Activated CD4-positive, alpha-beta T cell treated with anti-CD3 and anti-CD28 coated beads, Interleukin-2, amount 50 U/mL, for 24 hours (primary cell): ENCODE measurements at regions not wholly inside any gene's neighbourhood (a gene's known extent, or its start where the extent isn't known, plus 50 kb on each side); places are given as distances from the start of the nearest gene placed in this dataset.
"Not testable (repeated sequence)": the region's sequence is repeated elsewhere in the genome, so short reads cannot be mapped to it uniquely, and the experiment has no call there.

Experiments
- DNase-seq, 2 donors: peaks; one replicate each; pipeline ENCODE4 v3.0.0-alpha.2; 2020; ENCODE audit warnings: low read depth in 1 of 2, low spot score in 1 of 2

GRCh38 chr19:30102239-30102638 is 160.2 kb downstream of the URI1 start:
- no peak for DNase-seq

GRCh38 chr19:30102666-30103065 is 160.6 kb downstream of the URI1 start:
- no peak for DNase-seq

GRCh38 chr19:30103981-30104380 is 161.9 kb downstream of the URI1 start:
- no peak for DNase-seq

GRCh38 chr19:30105316-30105715 is 163.3 kb downstream of the URI1 start:
- DNase-seq, result no peak

- no peak for DNase-seq
Observed at GRCh38 chr19:30105727-30106126, 163.7 kb downstream of the URI1 start.

GRCh38 chr19:30106417-30107095 is 164.5 kb downstream of the URI1 start:
- no peak for DNase-seq

- no peak for DNase-seq
Observed at GRCh38 chr19:30107251-30107650, 165.2 kb downstream of the URI1 start.

- no peak for DNase-seq
Observed at GRCh38 chr19:30109565-30109964, 167.5 kb downstream of the URI1 start.

- DNase-seq, result no peak
Observed at GRCh38 chr19:30111021-30111855, 169.2 kb downstream of the URI1 start.

- no peak for DNase-seq
Observed at GRCh38 chr19:30112171-30112570, 170.1 kb downstream of the URI1 start.

- no peak for DNase-seq
Observed at GRCh38 chr19:30112666-30113065, 170.6 kb downstream of the URI1 start.

GRCh38 chr19:30113186-30113585 is 171.1 kb downstream of the URI1 start:
- no peak for DNase-seq

- not testable (repeated sequence) for DNase-seq
Observed at GRCh38 chr19:30114095-30114494, 172.1 kb downstream of the URI1 start.

- DNase-seq, result no peak
Observed at GRCh38 chr19:30115947-30116346, 173.9 kb downstream of the URI1 start.

GRCh38 chr19:30116530-30116929 is 174.5 kb downstream of the URI1 start:
- no peak for DNase-seq

GRCh38 chr19:30116984-30117555 is 175.0 kb downstream of the URI1 start:
- no peak for DNase-seq

- no peak for DNase-seq
Observed at GRCh38 chr19:30117636-30118145, 175.7 kb downstream of the URI1 start.

GRCh38 chr19:30118221-30118620 is 176.2 kb downstream of the URI1 start:
- no peak for DNase-seq

- no peak for DNase-seq
Observed at GRCh38 chr19:30118760-30119159, 176.7 kb downstream of the URI1 start.

GRCh38 chr19:30119180-30119908 is 177.3 kb downstream of the URI1 start:
- no peak for DNase-seq

- no peak for DNase-seq
Observed at GRCh38 chr19:30120860-30121484, 178.9 kb downstream of the URI1 start.
